H9 (cell line): ENCODE measurements at regions not wholly inside any gene's neighbourhood (a gene's known extent, or its start where the extent isn't known, plus 50 kb on each side); places are given as distances from the start of the nearest gene placed in this dataset.

Experiments used
- DNase-seq: peaks from one replicate; pipeline ENCODE4 v3.0.0-alpha.2; 2017
- H2AFZ ChIP-seq: one replicate; pipeline ENCODE4 v1.6.1; 2013; ENCODE audit warnings: mild to moderate bottlenecking, low read length, control low read depth, moderate library complexity
- H2AK5ac ChIP-seq: 2 replicates; pipeline ENCODE4 v1.6.1; 2013; ENCODE audit warnings: low read length, control low read depth, mixed read lengths; ENCODE audit not compliant: insufficient read length
- H2BK120ac ChIP-seq: one replicate; pipeline ENCODE4 v1.6.1; 2013; ENCODE audit warnings: low read depth, mild to moderate bottlenecking, low read length, control low read depth, inconsistent platforms; ENCODE audit not compliant: poor library complexity, severe bottlenecking
- H2BK12ac ChIP-seq: 2 replicates; pipeline ENCODE4 v1.6.1; 2013; ENCODE audit warnings: low read length, control low read depth, mixed read lengths, low read depth; ENCODE audit not compliant: insufficient read length
- H2BK15ac ChIP-seq: 2 replicates; pipeline ENCODE4 v1.6.1; 2013; ENCODE audit warnings: low read depth, low read length, control low read depth
- H2BK20ac ChIP-seq: one replicate; pipeline ENCODE4 v1.6.1; 2013; ENCODE audit warnings: low read depth, mild to moderate bottlenecking, low read length, control low read depth, inconsistent platforms; ENCODE audit not compliant: poor library complexity, severe bottlenecking
- H2BK5ac ChIP-seq: 2 replicates; pipeline ENCODE4 v1.6.1; 2013; ENCODE audit warnings: low read length, control low read depth, mixed read lengths; ENCODE audit not compliant: insufficient read length
- H3K14ac ChIP-seq: 2 replicates; pipeline ENCODE4 v1.6.1; 2013; ENCODE audit warnings: low read length, control low read depth; ENCODE audit not compliant: insufficient read depth
- H3K18ac ChIP-seq: 2 replicates; pipeline ENCODE4 v1.6.1; 2013; ENCODE audit warnings: low read depth, mild to moderate bottlenecking, mixed read lengths, low read length, control low read depth; ENCODE audit not compliant: insufficient read length
- H3K23ac ChIP-seq: 2 replicates; pipeline ENCODE4 v1.6.1; 2013; ENCODE audit warnings: low read length, control low read depth, mixed read lengths, low read depth; ENCODE audit not compliant: insufficient read length
- H3K23me2 ChIP-seq: 2 replicates; pipeline ENCODE4 v1.6.1; 2013; ENCODE audit warnings: low read depth, mild to moderate bottlenecking, mixed read lengths, low read length, control low read depth; ENCODE audit not compliant: insufficient read length, poor library complexity, severe bottlenecking
- H3K27ac ChIP-seq: 2 replicates; pipeline ENCODE4 v1.5.1; 2013; ENCODE audit warnings: low read length, control low read depth, mixed read lengths, low read depth; ENCODE audit not compliant: insufficient read length
- H3K27me3 ChIP-seq: 2 replicates; pipeline ENCODE4 v1.6.1; 2013; ENCODE audit warnings: low read length, control low read depth, inconsistent platforms; ENCODE audit not compliant: insufficient read depth
- H3K4ac ChIP-seq: 2 replicates; pipeline ENCODE4 v1.6.1; 2013; ENCODE audit warnings: low read depth, mild to moderate bottlenecking, control low read depth, inconsistent platforms, low read length, moderate library complexity
- H3K4me1 ChIP-seq: 2 replicates; pipeline ENCODE4 v1.6.1; 2013; ENCODE audit warnings: low read length, control low read depth, inconsistent platforms; ENCODE audit not compliant: insufficient read depth
- H3K4me2 ChIP-seq: 2 replicates; pipeline ENCODE4 v1.6.1; 2013; ENCODE audit warnings: low read length, control low read depth, mixed read lengths; ENCODE audit not compliant: insufficient read length, insufficient read depth
- H3K56ac ChIP-seq: 2 replicates; pipeline ENCODE4 v1.6.1; 2013; ENCODE audit warnings: low read depth, mild to moderate bottlenecking, mixed read lengths, low read length, control low read depth; ENCODE audit not compliant: insufficient read length
- H3K79me1 ChIP-seq: 2 replicates; pipeline ENCODE4 v1.6.1; 2013; ENCODE audit warnings: low read depth, mild to moderate bottlenecking, moderate library complexity, low read length, control low read depth, inconsistent platforms; ENCODE audit not compliant: insufficient read depth, poor library complexity, severe bottlenecking
- H3K79me2 ChIP-seq: 2 replicates; pipeline ENCODE4 v1.6.1; 2013; ENCODE audit warnings: low read length, control low read depth, inconsistent platforms; ENCODE audit not compliant: insufficient read depth
- H3K9ac ChIP-seq: 2 replicates; pipeline ENCODE4 v1.6.1; 2013; ENCODE audit warnings: low read length, control low read depth, mixed read lengths; ENCODE audit not compliant: insufficient read length; ENCODE audit errors: extremely low read depth
- H3K9me3 ChIP-seq: one replicate; pipeline ENCODE4 v1.6.1; 2013; ENCODE audit warnings: low read depth, low read length, inconsistent platforms; ENCODE audit not compliant: control insufficient read depth
- H3T11ph ChIP-seq: one replicate; pipeline ENCODE4 v1.6.1; 2013; ENCODE audit warnings: mild to moderate bottlenecking, low read length, control low read depth, inconsistent platforms
- H4K20me1 ChIP-seq: one replicate; pipeline ENCODE4 v1.6.1; 2013; ENCODE audit not compliant: control insufficient read depth, insufficient read length, insufficient read depth
- H4K5ac ChIP-seq: 2 replicates; pipeline ENCODE4 v1.6.1; 2013; ENCODE audit warnings: low read depth, mild to moderate bottlenecking, mixed read lengths, low read length, control low read depth; ENCODE audit not compliant: insufficient read length
- H4K8ac ChIP-seq: replicated peaks from 2 replicates; pipeline ENCODE4 v1.6.1; 2013; ENCODE audit warnings: low read length, control low read depth, mixed read lengths, low read depth; ENCODE audit not compliant: insufficient read length
- H4K91ac ChIP-seq: 2 replicates; pipeline ENCODE4 v1.6.1; 2013; ENCODE audit warnings: low read depth, mild to moderate bottlenecking, moderate library complexity, mixed read lengths, low read length, control low read depth; ENCODE audit not compliant: insufficient read length
- H3K27ac Mint-ChIP-seq, 3 experiments: 2 replicates in 2 of 3; 3 replicates in 1 of 3; pipeline ENCODE4 v1.8.0; 2020 to 2021; ENCODE audit warnings: mixed read lengths in 3 of 3, mild to moderate bottlenecking in 1 of 3, moderate library complexity in 1 of 3
- H3K27me3 Mint-ChIP-seq: 2 replicates; pipeline ENCODE4 v1.8.0; 2021; ENCODE audit warnings: low read depth, mild to moderate bottlenecking, moderate library complexity, mixed read lengths
- H3K36me3 Mint-ChIP-seq, 3 experiments: 2 replicates in 2 of 3; 3 replicates in 1 of 3; pipeline ENCODE4 v1.8.0; 2020 to 2021; ENCODE audit warnings: low read depth in 3 of 3, mixed read lengths in 3 of 3; ENCODE audit not compliant: insufficient read depth in 1 of 3
- H3K4me1 Mint-ChIP-seq, 2 experiments: 2 replicates each; pipeline ENCODE4 v1.8.0; 2020; ENCODE audit warnings: mixed read lengths in 2 of 2
- H3K4me3 Mint-ChIP-seq, 2 experiments: 2 replicates in 1 of 2; 3 replicates in 1 of 2; pipeline ENCODE4 v1.8.0; 2020 to 2021; ENCODE audit warnings: mild to moderate bottlenecking in 2 of 2, mixed read lengths in 2 of 2, moderate library complexity in 1 of 2
- H3K9me3 Mint-ChIP-seq, 2 experiments: 2 replicates in 1 of 2; 3 replicates in 1 of 2; pipeline ENCODE4 v1.8.0; 2020; ENCODE audit warnings: mild to moderate bottlenecking in 2 of 2, mixed read lengths in 2 of 2, moderate library complexity in 1 of 2
- TF ChIP-seq, protein P1 (sequence below): fragments of 200-600 bp; sonication (generic); conservative IDR thresholded peaks from 3 replicates; pipeline ENCODE4 v1.8.0; 2021; ENCODE audit warnings: antibody characterized with exemption, mild to moderate bottlenecking

GRCh38 chr10:65788271-65788670 is 1137.6 kb upstream of the LRRTM3 start:
- Histone ChIP-seq H3K23me2 (no peaks in the 10 kb centered on the region), H3K4me2 (no peak overlapping the region), H2BK15ac (no peak overlapping the region), H3K9ac (no peak overlapping the region), H3K4me1 (peaks cover 4% of the 10 kb centered on the region; the same call in 1 of the 2 replicates), H3K27me3 (no peaks in the 10 kb centered on the region), H4K5ac (no peak overlapping the region), H4K20me1 (no peaks in the 10 kb centered on the region), H3K79me2 (no peaks in the 10 kb centered on the region), H2BK20ac (no peak overlapping the region), H3K23ac (no peak overlapping the region), H3K27ac (no peak overlapping the region), H4K8ac (no peak overlapping the region), H2BK5ac (no peak overlapping the region), H3T11ph (no peak overlapping the region), H4K91ac (no peak overlapping the region), H2AFZ (no peak overlapping the region), H3K4ac (no peak overlapping the region), H3K9me3 (no peaks in the 10 kb centered on the region), H3K79me1 (no peaks in the 10 kb centered on the region), H2BK120ac (no peak overlapping the region), H2AK5ac (no peak overlapping the region), H2BK12ac (no peak overlapping the region), H3K14ac (no peak overlapping the region), H3K56ac (no peak overlapping the region), H3K18ac (no peak overlapping the region)
- no peak overlapping the region for H3K27ac Mint-ChIP-seq
- no peaks in the 10 kb centered on the region for H3K36me3 Mint-ChIP-seq
- H3K9me3 Mint-ChIP-seq: no peaks in the 10 kb centered on the region; a peak in 1 of 5 replicates
- H3K27me3 Mint-ChIP-seq: no peaks in the 10 kb centered on the region
- TF ChIP-seq, protein P1, sequence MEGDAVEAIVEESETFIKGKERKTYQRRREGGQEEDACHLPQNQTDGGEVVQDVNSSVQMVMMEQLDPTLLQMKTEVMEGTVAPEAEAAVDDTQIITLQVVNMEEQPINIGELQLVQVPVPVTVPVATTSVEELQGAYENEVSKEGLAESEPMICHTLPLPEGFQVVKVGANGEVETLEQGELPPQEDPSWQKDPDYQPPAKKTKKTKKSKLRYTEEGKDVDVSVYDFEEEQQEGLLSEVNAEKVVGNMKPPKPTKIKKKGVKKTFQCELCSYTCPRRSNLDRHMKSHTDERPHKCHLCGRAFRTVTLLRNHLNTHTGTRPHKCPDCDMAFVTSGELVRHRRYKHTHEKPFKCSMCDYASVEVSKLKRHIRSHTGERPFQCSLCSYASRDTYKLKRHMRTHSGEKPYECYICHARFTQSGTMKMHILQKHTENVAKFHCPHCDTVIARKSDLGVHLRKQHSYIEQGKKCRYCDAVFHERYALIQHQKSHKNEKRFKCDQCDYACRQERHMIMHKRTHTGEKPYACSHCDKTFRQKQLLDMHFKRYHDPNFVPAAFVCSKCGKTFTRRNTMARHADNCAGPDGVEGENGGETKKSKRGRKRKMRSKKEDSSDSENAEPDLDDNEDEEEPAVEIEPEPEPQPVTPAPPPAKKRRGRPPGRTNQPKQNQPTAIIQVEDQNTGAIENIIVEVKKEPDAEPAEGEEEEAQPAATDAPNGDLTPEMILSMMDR: no peak
- no peak overlapping the region for H3K4me3 Mint-ChIP-seq
- peaks cover 3% of the 10 kb centered on the region in 2 experiments; a peak in 3 of 4 replicates for H3K4me1 Mint-ChIP-seq
- no peak for DNase-seq
